Sigmoid colon (tissue), 4 donors: ENCODE measurements at regions not wholly inside any gene's neighbourhood (a gene's known extent, or its start where the extent isn't known, plus 50 kb on each side); places are given as distances from the start of the nearest gene placed in this dataset.

Experiments
- POLR2A ChIP-seq, 2 donors: fragments of 450-650 bp; IDR thresholded peaks; one replicate each; pipeline ENCODE4 v1.6.1; 2016; ENCODE audit warnings: antibody characterized with exemption in 2 of 2, mild to moderate bottlenecking in 2 of 2, moderate library complexity in 2 of 2
- POLR2AphosphoS5 ChIP-seq, 4 donors: sonication (generic); formaldehyde crosslinking; IDR thresholded peaks; one replicate each; pipeline ENCODE4 v1.6.1; 2017; ENCODE audit warnings: antibody characterized with exemption in 4 of 4
- TF ChIP-seq, protein P1 (sequence below), 4 experiments: fragments of 450-650 bp in 3 of 4; fragments of 200-600 bp in 1 of 4; IDR thresholded peaks; one replicate each; pipeline ENCODE4 v1.5.1; 2016 to 2019; ENCODE audit warnings: antibody characterized with exemption in 4 of 4, mild to moderate bottlenecking in 3 of 4, moderate library complexity in 2 of 4

DNA sequence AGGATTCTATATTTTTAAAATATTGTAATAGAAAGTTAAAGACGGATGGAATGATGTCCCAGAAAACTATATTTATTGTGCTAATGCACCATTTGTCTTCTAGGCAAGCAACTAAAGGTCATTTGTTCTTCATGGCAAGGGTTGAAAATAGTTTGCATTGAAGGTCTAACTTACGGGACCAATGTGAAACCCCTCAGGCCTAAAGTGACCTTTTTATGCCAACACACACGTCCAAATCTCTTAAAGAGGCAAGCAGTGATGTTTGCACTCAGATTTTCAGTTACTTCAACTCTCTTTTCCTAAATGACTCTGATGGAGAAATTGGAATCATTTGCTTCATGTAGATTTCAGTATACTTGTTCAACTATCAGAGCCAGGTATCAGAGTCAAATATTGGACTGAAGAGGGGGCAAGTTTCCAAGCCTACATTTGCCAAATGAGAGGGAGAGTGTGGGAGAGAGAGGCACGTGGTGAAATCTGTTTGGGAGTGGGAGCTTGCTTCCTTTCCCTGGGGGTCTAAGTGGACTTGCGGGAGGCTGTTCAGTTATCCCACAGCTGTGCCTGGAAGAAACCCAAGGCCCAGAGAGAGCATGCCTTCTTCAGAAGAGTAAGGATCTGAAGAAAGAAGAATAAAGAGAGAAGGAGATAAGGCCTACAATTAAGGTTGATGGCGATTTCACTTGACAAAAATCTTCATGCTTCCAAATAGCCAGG lies 459.8 kb downstream of the BCAT1 start:
- TF ChIP-seq, protein P1, sequence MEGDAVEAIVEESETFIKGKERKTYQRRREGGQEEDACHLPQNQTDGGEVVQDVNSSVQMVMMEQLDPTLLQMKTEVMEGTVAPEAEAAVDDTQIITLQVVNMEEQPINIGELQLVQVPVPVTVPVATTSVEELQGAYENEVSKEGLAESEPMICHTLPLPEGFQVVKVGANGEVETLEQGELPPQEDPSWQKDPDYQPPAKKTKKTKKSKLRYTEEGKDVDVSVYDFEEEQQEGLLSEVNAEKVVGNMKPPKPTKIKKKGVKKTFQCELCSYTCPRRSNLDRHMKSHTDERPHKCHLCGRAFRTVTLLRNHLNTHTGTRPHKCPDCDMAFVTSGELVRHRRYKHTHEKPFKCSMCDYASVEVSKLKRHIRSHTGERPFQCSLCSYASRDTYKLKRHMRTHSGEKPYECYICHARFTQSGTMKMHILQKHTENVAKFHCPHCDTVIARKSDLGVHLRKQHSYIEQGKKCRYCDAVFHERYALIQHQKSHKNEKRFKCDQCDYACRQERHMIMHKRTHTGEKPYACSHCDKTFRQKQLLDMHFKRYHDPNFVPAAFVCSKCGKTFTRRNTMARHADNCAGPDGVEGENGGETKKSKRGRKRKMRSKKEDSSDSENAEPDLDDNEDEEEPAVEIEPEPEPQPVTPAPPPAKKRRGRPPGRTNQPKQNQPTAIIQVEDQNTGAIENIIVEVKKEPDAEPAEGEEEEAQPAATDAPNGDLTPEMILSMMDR (IDR thresholded peaks at IDR 0.05): no peak
- TF ChIP-seq POLR2AphosphoS5 (IDR thresholded peaks at IDR 0.05) (no peak), POLR2A (IDR thresholded peaks at IDR 0.05) (no peak)
